HepG2 (cell line): ENCODE measurements at regions not wholly inside any gene's neighbourhood (a gene's known extent, or its start where the extent isn't known, plus 50 kb on each side); places are given as distances from the start of the nearest gene placed in this dataset.

Experiments
- ATAC-seq: fragments of 200-7000 bp; cut with Tn5 transposase; 3 replicates; pipeline ENCODE4 v1.9.1; 2020; ENCODE audit warnings: mild to moderate bottlenecking, moderate library complexity
- BruUV-seq: library from RNA; stranded (reverse); fragments of 400-500 nt; replicated peaks from 2 replicates; lab custom pipeline; 2021; lab: Mats Ljungman, UMichigan
- CTCF ChIA-PET: fragments of 300-600 bp; formaldehyde crosslinking; extraction: SDS; loops from one replicate; lab custom pipeline; 2021; ENCODE audit warnings: low total read pairs, inconsistent platforms, low intra/inter-chr PET ratio; lab: Yijun Ruan, JAX
- POLR2A ChIA-PET: fragments of 350-600 bp; sonication (Branson Sonifier 250); formaldehyde crosslinking; loops from one replicate; lab custom pipeline; 2020; ENCODE audit warnings: antibody characterized with exemption, inconsistent platforms; lab: Yijun Ruan, JAX
- DNase-seq: peaks from one replicate; pipeline ENCODE4 v3.0.0-alpha.2; 2015; ENCODE audit warnings: low spot score
- FAIRE-seq: peaks from 3 replicates; lab custom pipeline; 2011; peaks lifted over from hg19 to GRCh38; lab: Jason Lieb, UNC
- H2AFZ ChIP-seq: one replicate; pipeline ENCODE4 v1.6.1; 2011; ENCODE audit warnings: low read length, inconsistent platforms
- H3K27ac ChIP-seq: fragments of 300-600 bp; 3 replicates; pipeline ENCODE4 v1.8.0; 2011; ENCODE audit warnings: mixed run types, mild to moderate bottlenecking, mixed read lengths, low read length, inconsistent platforms; ENCODE audit not compliant: insufficient read depth; ENCODE audit errors: extremely low read length
- H3K27me3 ChIP-seq, 2 experiments: fragments of 200-600 bp in 1 of 2; 2 replicates in 1 of 2; 3 replicates in 1 of 2; pipeline versions ENCODE4 v1.6.0 to v1.8.0; 2011; ENCODE audit warnings: low read length in 2 of 2, mild to moderate bottlenecking in 2 of 2, moderate library complexity in 2 of 2, inconsistent platforms in 1 of 2; ENCODE audit not compliant: insufficient read depth in 2 of 2, control insufficient read depth in 1 of 2
- H3K36me3 ChIP-seq, 2 experiments: fragments of 200-600 bp in 1 of 2; replicated peaks in 1 of 2; 2 replicates in 1 of 2; 3 replicates in 1 of 2; pipeline versions ENCODE4 v1.5.1 to v1.8.0; 2011; ENCODE audit warnings: low read length in 2 of 2, inconsistent platforms in 1 of 2; ENCODE audit not compliant: insufficient read depth in 2 of 2, control insufficient read depth in 1 of 2
- H3K4me1 ChIP-seq: 2 replicates; pipeline ENCODE4 v1.5.1; 2012; ENCODE audit warnings: low read length, inconsistent platforms; ENCODE audit not compliant: insufficient read depth
- H3K4me2 ChIP-seq: 2 replicates; pipeline ENCODE4 v1.6.0; 2011; ENCODE audit warnings: low read depth, low read length, inconsistent platforms
- H3K4me3 ChIP-seq, 3 experiments: fragments of 200-600 bp in 1 of 3; sonication (generic), shearing (Covaris generic) in 1 of 3; replicated peaks in 1 of 3; 2 replicates each; pipeline ENCODE4 v1.5.1; 2011 to 2016; ENCODE audit warnings: low read length in 3 of 3, inconsistent platforms in 2 of 3, low read depth in 2 of 3, mild to moderate bottlenecking in 2 of 3, control low read depth in 1 of 3, mixed read lengths in 1 of 3; ENCODE audit not compliant: insufficient read depth in 1 of 3
- H3K79me2 ChIP-seq: one replicate; pipeline ENCODE4 v1.6.1; 2011; ENCODE audit warnings: low read length, inconsistent platforms; ENCODE audit not compliant: insufficient read depth
- H3K9ac ChIP-seq: 2 replicates; pipeline ENCODE4 v1.6.0; 2011; ENCODE audit warnings: mild to moderate bottlenecking, low read depth, low read length, inconsistent platforms; ENCODE audit not compliant: insufficient read depth
- H3K9me3 ChIP-seq: 2 replicates; pipeline ENCODE4 v1.5.1; 2012; ENCODE audit warnings: mild to moderate bottlenecking, low read length
- H4K20me1 ChIP-seq: 2 replicates; pipeline ENCODE4 v1.6.0; 2011; ENCODE audit warnings: inconsistent platforms, mild to moderate bottlenecking, low read length, moderate library complexity; ENCODE audit not compliant: insufficient read depth
- SATB2 ChIP-seq: sonication (generic); formaldehyde crosslinking; IDR thresholded peaks from 2 replicates; pipeline ENCODE4 v1.5.0; 2020; ENCODE audit warnings: missing genetic modification reagents
- ZBTB38 ChIP-seq: sonication (generic); formaldehyde crosslinking; IDR thresholded peaks from 2 replicates; pipeline ENCODE4 v1.5.1; 2020; ENCODE audit warnings: mild to moderate bottlenecking, missing genetic modification reagents
- ZC3H4 ChIP-seq: sonication (generic); formaldehyde crosslinking; IDR thresholded peaks from 2 replicates; pipeline ENCODE4 v1.4.0; 2020; ENCODE audit warnings: missing genetic modification reagents, borderline replicate concordance
- ZFP36L2 ChIP-seq: sonication (generic); formaldehyde crosslinking; IDR thresholded peaks from 2 replicates; pipeline ENCODE4 v1.4.0; 2020; ENCODE audit warnings: missing genetic modification reagents
- ZKSCAN5 ChIP-seq: sonication (generic); formaldehyde crosslinking; IDR thresholded peaks from 2 replicates; pipeline ENCODE4 v1.5.1; 2020; ENCODE audit warnings: mild to moderate bottlenecking, missing genetic modification reagents
- WGBS: methylation state at CpG from one replicate; pipeline ENCODE4 v1.1.6; 2017; ENCODE audit warnings: low lambda C conversion rate; 5-methylcytosine and 5-hydroxymethylcytosine counted together
- in situ Hi-C: cut with HindIII; loops from 2 replicates; pipeline ENCODE4 v1.10.0; 2017; ENCODE audit warnings: low pct_unique_long_range_greater_than_20kb; ENCODE audit not compliant: extremely low pct_ligation_motif_present
- intact Hi-C: fragments of 100-400 bp; cut with micrococcal nuclease; formaldehyde crosslinking; loops from one replicate; pipeline ENCODE4 v1.10.0; 2022; ENCODE audit not compliant: unreplicated experiment
- TF ChIP-seq, protein P1 (sequence below): sonication (generic); formaldehyde crosslinking; IDR thresholded peaks from 2 replicates; pipeline ENCODE4 v1.4.0; 2020; ENCODE audit warnings: mild to moderate bottlenecking, missing genetic modification reagents, borderline replicate concordance
- TF ChIP-seq, protein P2 (sequence below): IDR thresholded peaks from 2 replicates; pipeline ENCODE4 v1.6.1; 2016; ENCODE audit warnings: control low read depth

DNA sequence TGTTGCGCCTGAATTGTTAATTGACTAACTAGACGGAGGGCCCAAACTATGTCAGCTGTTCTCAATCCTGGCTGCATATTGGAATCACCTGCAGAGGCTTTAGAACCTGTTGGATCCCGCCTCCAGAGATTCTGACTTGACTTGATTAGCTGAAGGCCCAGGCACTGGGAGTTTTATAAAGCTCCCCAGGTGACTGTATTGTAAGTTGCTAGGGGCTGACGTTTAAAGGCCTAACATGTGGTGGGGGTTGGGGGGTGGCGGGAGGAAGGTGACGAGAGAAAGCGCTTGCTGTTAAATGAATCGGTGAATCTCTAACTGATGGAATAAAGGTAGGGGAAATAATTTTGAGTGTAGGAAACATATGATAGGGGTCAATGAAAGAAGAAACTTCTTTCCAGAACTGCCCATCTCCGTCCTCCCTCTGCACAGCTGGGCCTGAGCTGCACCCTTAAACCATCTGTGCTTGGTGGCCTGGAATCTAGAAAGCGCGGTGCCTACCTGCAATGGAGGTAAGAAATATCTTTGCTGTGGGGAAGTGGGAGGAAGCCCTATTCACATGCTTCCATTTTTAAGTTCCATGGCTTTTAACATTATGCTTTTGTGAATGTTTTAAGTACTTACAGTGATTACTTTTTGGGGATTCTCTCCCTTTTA, 225.0 kb upstream of the FAM3C start:
- ChIA-PET CTCF (no interaction called here), POLR2A (no interaction called here)
- TF ChIP-seq, protein P1, sequence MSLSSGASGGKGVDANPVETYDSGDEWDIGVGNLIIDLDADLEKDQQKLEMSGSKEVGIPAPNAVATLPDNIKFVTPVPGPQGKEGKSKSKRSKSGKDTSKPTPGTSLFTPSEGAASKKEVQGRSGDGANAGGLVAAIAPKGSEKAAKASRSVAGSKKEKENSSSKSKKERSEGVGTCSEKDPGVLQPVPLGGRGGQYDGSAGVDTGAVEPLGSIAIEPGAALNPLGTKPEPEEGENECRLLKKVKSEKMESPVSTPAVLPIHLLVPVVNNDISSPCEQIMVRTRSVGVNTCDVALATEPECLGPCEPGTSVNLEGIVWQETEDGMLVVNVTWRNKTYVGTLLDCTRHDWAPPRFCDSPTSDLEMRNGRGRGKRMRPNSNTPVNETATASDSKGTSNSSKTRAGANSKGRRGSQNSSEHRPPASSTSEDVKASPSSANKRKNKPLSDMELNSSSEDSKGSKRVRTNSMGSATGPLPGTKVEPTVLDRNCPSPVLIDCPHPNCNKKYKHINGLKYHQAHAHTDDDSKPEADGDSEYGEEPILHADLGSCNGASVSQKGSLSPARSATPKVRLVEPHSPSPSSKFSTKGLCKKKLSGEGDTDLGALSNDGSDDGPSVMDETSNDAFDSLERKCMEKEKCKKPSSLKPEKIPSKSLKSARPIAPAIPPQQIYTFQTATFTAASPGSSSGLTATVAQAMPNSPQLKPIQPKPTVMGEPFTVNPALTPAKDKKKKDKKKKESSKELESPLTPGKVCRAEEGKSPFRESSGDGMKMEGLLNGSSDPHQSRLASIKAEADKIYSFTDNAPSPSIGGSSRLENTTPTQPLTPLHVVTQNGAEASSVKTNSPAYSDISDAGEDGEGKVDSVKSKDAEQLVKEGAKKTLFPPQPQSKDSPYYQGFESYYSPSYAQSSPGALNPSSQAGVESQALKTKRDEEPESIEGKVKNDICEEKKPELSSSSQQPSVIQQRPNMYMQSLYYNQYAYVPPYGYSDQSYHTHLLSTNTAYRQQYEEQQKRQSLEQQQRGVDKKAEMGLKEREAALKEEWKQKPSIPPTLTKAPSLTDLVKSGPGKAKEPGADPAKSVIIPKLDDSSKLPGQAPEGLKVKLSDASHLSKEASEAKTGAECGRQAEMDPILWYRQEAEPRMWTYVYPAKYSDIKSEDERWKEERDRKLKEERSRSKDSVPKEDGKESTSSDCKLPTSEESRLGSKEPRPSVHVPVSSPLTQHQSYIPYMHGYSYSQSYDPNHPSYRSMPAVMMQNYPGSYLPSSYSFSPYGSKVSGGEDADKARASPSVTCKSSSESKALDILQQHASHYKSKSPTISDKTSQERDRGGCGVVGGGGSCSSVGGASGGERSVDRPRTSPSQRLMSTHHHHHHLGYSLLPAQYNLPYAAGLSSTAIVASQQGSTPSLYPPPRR (CRISPR knock-in tag) = no peak
- TF ChIP-seq ZC3H4 = no peak
- no peaks in the 10 kb centered on the region for H3K79me2 ChIP-seq
- no peak for FAIRE-seq
- BruUV-seq = no TSS peak
- DNase-seq = no peak
- H2AFZ ChIP-seq = no peak overlapping the region
- intact Hi-C loops = no loop called here
- no peaks in the 10 kb centered on the region for H3K36me3 ChIP-seq
- no peak overlapping the region for H3K9ac ChIP-seq
- in situ Hi-C loops = no loop called here
- no peaks in the 10 kb centered on the region; a peak in 1 of 5 replicates for H3K27me3 ChIP-seq
- H3K4me3 ChIP-seq = no peak overlapping the region
- no peak overlapping the region for H3K4me2 ChIP-seq
- 53% methylated on average over 11 of the region's 11 CpGs for WGBS
- H4K20me1 ChIP-seq = no peaks in the 10 kb centered on the region
- no peak overlapping the region for H3K27ac ChIP-seq
- H3K4me1 ChIP-seq = no peaks in the 10 kb centered on the region
- no peak for ATAC-seq
- no peaks in the 10 kb centered on the region for H3K9me3 ChIP-seq

DNA sequence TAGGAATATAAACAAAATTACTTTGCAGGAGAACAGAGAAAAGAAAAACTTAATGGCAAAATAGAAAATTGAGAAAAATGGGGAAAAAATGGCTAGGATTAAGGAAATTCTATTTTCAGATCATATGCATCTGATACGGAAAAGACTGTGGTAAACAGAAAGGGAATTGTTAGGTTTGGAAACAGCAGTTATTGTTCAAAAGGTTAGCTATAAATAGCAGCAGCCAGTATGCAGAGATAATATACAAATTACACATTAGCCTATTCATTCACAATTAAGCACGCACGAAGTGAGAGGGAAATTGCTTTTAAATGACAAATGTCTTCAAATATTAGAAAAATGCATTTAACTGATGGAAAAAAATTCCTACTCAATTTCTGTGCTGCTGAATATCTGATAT, 224.1 kb upstream of the FAM3C start:
- ATAC-seq (no peak), DNase-seq (no peak), FAIRE-seq (no peak)
- no peak overlapping the region for H3K4me3 ChIP-seq
- no peak overlapping the region for H3K27ac ChIP-seq
- no peaks in the 10 kb centered on the region for H3K79me2 ChIP-seq
- ChIA-PET CTCF (no interaction called here), POLR2A (no interaction called here)
- no peaks in the 10 kb centered on the region for H4K20me1 ChIP-seq
- no peaks in the 10 kb centered on the region for H3K9me3 ChIP-seq
- intact Hi-C loops (no loop called here), in situ Hi-C loops (no loop called here)
- H3K36me3 ChIP-seq = no peaks in the 10 kb centered on the region
- H3K27me3 ChIP-seq = no peaks in the 10 kb centered on the region; a peak in 1 of 5 replicates
- WGBS = 1% methylated on average over 3 of the region's 3 CpGs
- no peak overlapping the region for H3K9ac ChIP-seq
- no TSS peak for BruUV-seq
- H3K4me2 ChIP-seq = no peak overlapping the region
- H3K4me1 ChIP-seq = no peaks in the 10 kb centered on the region
- no peak overlapping the region for H2AFZ ChIP-seq
- no peak for TF ChIP-seq ZBTB38
- no peak for TF ChIP-seq ZKSCAN5 (CRISPR knock-in tag)
- no peak for TF ChIP-seq ZFP36L2
- TF ChIP-seq SATB2 (CRISPR knock-in tag) = no peak
- TF ChIP-seq, protein P2, sequence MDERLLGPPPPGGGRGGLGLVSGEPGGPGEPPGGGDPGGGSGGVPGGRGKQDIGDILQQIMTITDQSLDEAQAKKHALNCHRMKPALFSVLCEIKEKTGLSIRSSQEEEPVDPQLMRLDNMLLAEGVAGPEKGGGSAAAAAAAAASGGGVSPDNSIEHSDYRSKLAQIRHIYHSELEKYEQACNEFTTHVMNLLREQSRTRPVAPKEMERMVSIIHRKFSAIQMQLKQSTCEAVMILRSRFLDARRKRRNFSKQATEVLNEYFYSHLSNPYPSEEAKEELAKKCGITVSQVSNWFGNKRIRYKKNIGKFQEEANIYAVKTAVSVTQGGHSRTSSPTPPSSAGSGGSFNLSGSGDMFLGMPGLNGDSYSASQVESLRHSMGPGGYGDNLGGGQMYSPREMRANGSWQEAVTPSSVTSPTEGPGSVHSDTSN (CRISPR knock-in tag) = no peak
